ENCODE measurements at regions not wholly inside any gene's neighbourhood (a gene's known extent, or its start where the extent isn't known, plus 50 kb on each side); places are given as distances from the start of the nearest gene placed in this dataset.
"Not testable (repeated sequence)": the region's sequence is repeated elsewhere in the genome, so short reads cannot be mapped to it uniquely, and the experiment has no call there.

- DNase-seq (ENCODE audit: low read depth), result no peak
These were observed 306.4 kb upstream of the ZNF507 start for GRCh38 chr19:32038961-32039360.

- DNase-seq (ENCODE audit: low read depth), result no peak
These were observed 306.0 kb upstream of the ZNF507 start for GRCh38 chr19:32039440-32039839.

DNA sequence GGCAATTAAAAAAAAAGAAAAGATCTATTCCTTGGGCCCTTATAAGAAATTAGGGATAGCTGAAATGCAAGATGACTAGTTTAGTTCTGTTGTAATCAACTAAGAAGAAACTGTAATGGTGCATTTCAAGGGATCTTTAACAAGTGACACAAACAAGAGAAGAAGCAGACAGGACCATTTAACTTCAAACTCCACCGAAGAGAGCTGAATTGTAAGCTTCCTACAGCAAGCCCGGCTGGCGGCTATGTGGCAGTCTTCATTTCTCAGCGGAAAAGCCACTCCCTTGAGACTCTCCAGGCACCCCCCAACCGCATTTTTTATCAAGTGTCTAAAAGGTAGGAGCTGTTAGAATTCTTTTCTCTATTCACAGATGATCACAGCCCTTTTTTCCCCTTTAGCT is 305.2 kb upstream of the ZNF507 start:
- DNase-seq (ENCODE audit: low read depth), result no peak

DNA sequence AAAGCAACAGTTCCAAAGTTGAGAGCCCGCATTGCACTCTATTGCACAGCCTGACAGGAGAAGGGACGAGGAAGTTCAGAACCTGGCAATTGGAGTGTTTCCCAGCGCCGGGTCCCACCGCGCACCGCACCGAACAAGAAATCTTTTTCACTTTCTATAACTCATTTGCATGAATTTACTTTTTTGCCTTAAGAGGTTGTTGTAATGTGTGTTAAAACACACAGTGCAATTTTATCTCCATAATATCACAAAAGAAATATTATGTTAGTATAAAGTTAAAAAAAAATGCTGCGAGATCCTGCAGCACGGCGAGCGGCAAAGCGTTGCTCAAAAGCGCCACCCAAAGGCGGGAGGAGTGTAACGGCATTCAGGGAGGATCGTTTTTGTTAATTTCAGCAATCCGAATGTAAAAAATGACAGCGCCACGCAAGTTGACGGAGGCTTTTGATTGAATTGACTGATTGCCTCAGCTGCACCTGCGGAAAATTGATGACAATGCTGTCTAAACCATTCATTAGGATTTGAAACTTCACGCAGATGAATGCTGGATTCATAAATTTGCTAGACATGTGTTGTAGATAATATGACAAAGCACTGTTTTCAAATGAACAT is 303.6 kb upstream of the ZNF507 start:
- peak; percentile 24 for DNase-seq (ENCODE audit: low read depth)

DNA sequence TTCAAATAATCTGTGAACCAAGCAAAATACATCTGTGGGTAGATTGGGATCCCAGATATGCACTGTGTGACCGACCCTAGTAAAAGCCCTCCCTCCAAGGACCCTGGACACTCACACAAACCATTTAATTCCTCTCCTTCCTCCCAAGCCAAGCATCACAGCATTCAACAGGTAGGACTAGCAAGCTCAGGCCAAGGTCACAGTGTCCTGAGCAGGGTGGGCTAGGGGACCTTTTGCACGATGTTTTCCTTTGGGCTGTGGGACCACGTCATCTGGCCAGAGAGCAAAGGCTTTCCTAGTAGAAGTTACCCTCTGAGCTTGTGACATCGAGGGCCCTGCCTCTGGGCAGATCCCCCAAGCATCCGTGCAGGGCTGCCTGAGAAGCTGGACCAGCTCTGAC is 297.6 kb upstream of the ZNF507 start:
- DNase-seq (ENCODE audit: low read depth), result no peak

DNA sequence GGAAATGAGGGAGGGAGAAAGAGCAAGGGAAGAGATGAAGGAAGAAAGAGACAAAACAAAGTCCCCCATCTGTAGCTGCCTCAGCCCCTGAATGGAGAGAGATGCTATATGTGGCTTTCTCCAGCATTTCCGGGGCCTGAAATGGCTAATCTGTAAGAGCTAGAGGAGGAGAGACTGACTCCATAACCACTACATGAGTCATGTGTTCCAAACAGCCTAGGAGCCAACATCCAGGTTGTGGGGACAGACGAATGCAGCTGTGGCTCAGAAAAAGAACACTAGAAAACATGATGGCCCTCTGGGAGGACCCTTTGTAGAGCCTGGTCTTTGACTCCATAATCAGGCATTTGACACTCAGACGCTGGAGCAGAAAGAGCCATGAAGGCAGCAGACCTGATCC is 292.0 kb upstream of the ZNF507 start:
- DNase-seq (ENCODE audit: low read depth), result no peak

GRCh38 chr19:32053861-32054260 is 291.5 kb upstream of the ZNF507 start:
- no peak for DNase-seq (ENCODE audit: low read depth)

- DNase-seq (ENCODE audit: low read depth), result no peak
These were observed 287.3 kb upstream of the ZNF507 start for GRCh38 chr19:32058131-32058530.

- DNase-seq (ENCODE audit: low read depth), result no peak
These were observed 284.1 kb upstream of the ZNF507 start for GRCh38 chr19:32061315-32061714.

DNA sequence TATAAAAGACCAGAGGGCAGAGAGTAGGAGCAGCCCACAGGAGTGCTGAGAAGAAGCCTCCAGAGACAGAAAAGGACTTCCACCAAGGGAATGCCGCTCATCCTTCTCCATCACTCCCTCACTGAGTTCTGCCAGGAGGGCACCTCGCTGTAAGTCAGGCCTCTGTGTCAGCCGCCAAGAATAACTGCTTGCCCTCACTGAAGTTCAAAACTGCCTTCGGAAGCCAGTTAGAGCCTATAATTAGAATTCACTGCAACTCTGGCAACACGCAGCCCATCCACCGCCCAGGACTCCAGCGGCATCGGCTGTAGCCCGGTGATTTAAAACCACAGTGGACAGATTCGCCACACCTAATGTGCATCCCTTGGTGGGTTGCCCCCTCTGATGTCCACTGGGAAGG is 281.8 kb upstream of the ZNF507 start:
- no peak for DNase-seq (ENCODE audit: low read depth)

GRCh38 chr19:32066056-32066455 is 279.4 kb upstream of the ZNF507 start:
- no peak for DNase-seq (ENCODE audit: low read depth)

GRCh38 chr19:32067685-32068084 is 277.7 kb upstream of the ZNF507 start:
- no peak for DNase-seq (ENCODE audit: low read depth)

DNA sequence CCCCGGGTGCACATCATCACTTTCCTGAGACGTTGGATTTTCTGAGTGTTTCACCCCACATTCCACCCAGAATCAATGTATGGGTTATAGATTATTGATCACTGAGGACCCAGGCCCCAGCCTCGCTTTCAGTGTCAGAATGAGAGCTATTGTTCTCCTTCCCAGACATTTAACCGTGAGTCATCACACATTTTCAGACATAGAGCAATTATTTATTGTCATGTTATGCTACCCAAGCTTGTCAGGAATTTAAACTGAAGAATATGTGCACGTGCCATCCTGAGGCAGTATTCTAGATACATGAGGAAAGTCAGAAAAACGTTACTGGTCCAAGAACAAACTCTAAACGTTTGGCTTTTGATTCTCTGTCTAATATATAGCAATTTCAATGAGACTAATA is 276.6 kb upstream of the ZNF507 start:
- DNase-seq (ENCODE audit: low read depth), result no peak

- DNase-seq (ENCODE audit: low read depth), result no peak
These were observed 275.3 kb upstream of the ZNF507 start for GRCh38 chr19:32070101-32070500.

DNA sequence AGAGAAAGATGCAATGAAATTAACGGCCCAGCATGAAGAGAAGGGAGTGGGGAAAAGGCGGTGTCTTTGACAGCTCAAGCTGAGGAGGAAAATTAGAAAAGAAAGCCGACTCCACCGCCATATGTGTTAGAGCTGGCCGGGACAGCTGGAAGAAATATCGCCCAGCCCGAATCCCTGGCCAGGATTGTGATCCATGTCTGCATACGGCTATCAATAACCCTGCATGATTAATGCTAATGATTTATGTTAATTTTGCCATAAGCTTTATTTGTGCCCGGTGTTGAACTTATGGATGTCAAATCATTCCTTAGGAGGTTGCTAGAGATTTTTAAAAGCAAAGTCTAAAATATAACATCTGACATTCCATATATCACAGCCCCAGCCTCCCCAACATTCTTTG is 263.4 kb upstream of the ZNF507 start:
- no peak for DNase-seq (ENCODE audit: low read depth)

GRCh38 chr19:32084756-32085363 is 260.6 kb upstream of the ZNF507 start:
- DNase-seq (ENCODE audit: low read depth), result not testable (repeated sequence)

DNA sequence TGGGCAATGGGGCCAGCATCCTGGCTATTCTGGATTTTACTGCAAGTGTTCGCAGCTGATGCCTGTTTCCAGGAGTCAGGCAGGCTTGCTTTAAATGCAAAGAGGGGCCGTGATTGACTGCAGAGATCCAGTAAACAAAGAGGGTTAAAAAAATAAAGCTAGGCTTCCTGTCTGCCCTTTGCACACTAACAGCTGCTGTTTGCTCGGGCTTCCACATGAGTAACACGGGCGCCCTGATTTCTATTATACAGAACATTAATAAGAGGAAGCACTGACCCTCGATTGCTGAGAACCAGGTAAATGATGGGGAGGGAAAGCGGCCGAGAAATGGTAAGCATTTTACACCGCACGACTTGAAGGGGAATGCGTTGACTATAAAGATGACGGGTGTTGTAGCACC is 254.2 kb upstream of the ZNF507 start:
- DNase-seq (ENCODE audit: low read depth), result no peak

- DNase-seq (ENCODE audit: low read depth), result no peak
These were observed 248.4 kb upstream of the ZNF507 start for GRCh38 chr19:32097011-32097410.

GRCh38 chr19:32097620-32098019 is 247.8 kb upstream of the ZNF507 start:
- DNase-seq (ENCODE audit: low read depth), result no peak

DNA sequence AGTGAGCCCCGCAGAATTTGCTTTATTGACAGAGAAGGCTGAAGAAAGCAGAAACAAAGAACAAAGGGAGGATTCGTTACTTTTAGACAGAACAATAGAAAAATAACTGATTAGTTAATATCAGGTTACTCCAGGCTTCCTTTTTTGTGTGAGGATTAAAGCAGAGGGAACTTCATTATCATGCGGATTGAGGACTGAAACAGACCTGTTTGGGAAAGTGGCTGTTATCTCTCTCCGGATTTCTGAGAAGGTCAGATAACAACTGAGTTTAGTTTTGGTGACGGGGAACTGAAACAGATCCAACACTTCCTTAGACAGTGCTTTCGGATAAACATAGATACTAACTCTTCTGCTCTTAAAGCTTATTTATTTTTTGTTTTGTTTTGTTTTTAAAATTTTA is 246.4 kb upstream of the ZNF507 start:
- no peak for DNase-seq (ENCODE audit: low read depth)

GRCh38 chr19:32101206-32101605 is 244.2 kb upstream of the ZNF507 start:
- no peak for DNase-seq (ENCODE audit: low read depth)

- DNase-seq (ENCODE audit: low read depth), result no peak
These were observed 241.9 kb upstream of the ZNF507 start for GRCh38 chr19:32103541-32103940.

- no peak for DNase-seq (ENCODE audit: low read depth)
These were observed 241.1 kb upstream of the ZNF507 start for GRCh38 chr19:32104153-32104849.

- no peak for DNase-seq (ENCODE audit: low read depth)
These were observed 240.6 kb upstream of the ZNF507 start for GRCh38 chr19:32104850-32105235.

Measured in stromal cell of bone marrow (primary cell).